OCI-LY3 (cell line): ENCODE measurements at regions not wholly inside any gene's neighbourhood (a gene's known extent, or its start where the extent isn't known, plus 50 kb on each side); places are given as distances from the start of the nearest gene placed in this dataset.

ENCODE experiments used
- H2AFZ ChIP-seq: fragments of 200-600, 300-600 bp; shearing (Covaris generic); 2 replicates; pipeline ENCODE4 v1.6.0; 2014; ENCODE audit warnings: antibody characterized with exemption, low read depth, low read length
- H3K27ac ChIP-seq: fragments of 200-600, 300-600 bp; sonication (generic); 2 replicates; pipeline ENCODE4 v1.5.1; 2014; ENCODE audit warnings: mild to moderate bottlenecking, low read length, moderate library complexity, mixed read lengths
- H3K27me3 ChIP-seq: fragments of 200-600, 300-600 bp; sonication (generic); 2 replicates; pipeline ENCODE4 v1.6.1; 2014; ENCODE audit warnings: low read depth, low read length, mixed read lengths
- H3K36me3 ChIP-seq: fragments of 200-600, 300-600 bp; sonication (generic); replicated peaks from 2 replicates; pipeline ENCODE3; 2014; ENCODE audit warnings: low read depth, low read length, mixed read lengths
- H3K4me1 ChIP-seq: fragments of 300-600, 200-600 bp; sonication (generic); 2 replicates; pipeline ENCODE4 v1.6.1; 2014; ENCODE audit warnings: low read length, mixed read lengths
- H3K4me2 ChIP-seq: fragments of 200-600, 300-600 bp; sonication (generic); 2 replicates; pipeline ENCODE4 v1.6.1; 2014; ENCODE audit warnings: low read length, mixed read lengths
- H3K4me3 ChIP-seq: fragments of 300-600, 200-600 bp; sonication (generic); 2 replicates; pipeline ENCODE4 v1.5.1; 2014; ENCODE audit warnings: antibody characterized with exemption, mild to moderate bottlenecking, low read length, moderate library complexity
- H3K79me2 ChIP-seq: fragments of 300-600, 200-600 bp; shearing (Covaris generic); 2 replicates; pipeline ENCODE4 v1.6.1; 2014; ENCODE audit warnings: mild to moderate bottlenecking, low read length, mixed read lengths
- H3K9ac ChIP-seq: fragments of 300-600, 200-600 bp; shearing (Covaris generic); 2 replicates; pipeline ENCODE4 v1.6.0; 2014; ENCODE audit warnings: mild to moderate bottlenecking, low read length, moderate library complexity
- H3K9me3 ChIP-seq: fragments of 200-600, 300-600 bp; shearing (Covaris generic); 2 replicates; pipeline ENCODE4 v1.6.1; 2014; ENCODE audit warnings: low read length, mixed read lengths; ENCODE audit not compliant: insufficient read depth
- H4K20me1 ChIP-seq: fragments of 200-600, 300-600 bp; sonication (generic); 2 replicates; pipeline ENCODE4 v1.6.1; 2016; ENCODE audit warnings: low read length, mixed read lengths; ENCODE audit not compliant: insufficient read depth
- CTCF ChIP-seq: fragments of 200-600, 300-600 bp; sonication (generic); IDR thresholded peaks from 2 replicates; pipeline ENCODE4 v1.5.1; 2014; ENCODE audit warnings: antibody characterized with exemption, low read length, low read depth
- EZH2phosphoT487 ChIP-seq: fragments of 200-600 bp; shearing (Covaris generic); IDR thresholded peaks from 2 replicates; pipeline ENCODE4 v1.6.1; 2018; ENCODE audit warnings: antibody characterized with exemption, mixed run types, low read depth

GRCh38 chr5:88544136-88544645 is 275.5 kb upstream of the TMEM161B start:
- Histone ChIP-seq H3K36me3 (no peaks in the 10 kb centered on the region), H2AFZ (no peak overlapping the region), H3K9me3 (no peaks in the 10 kb centered on the region), H3K9ac (no peak overlapping the region), H3K27me3 (no peaks in the 10 kb centered on the region), H3K4me1 (no peaks in the 10 kb centered on the region), H3K4me3 (no peak overlapping the region), H3K4me2 (no peak overlapping the region), H4K20me1 (no peaks in the 10 kb centered on the region), H3K79me2 (no peaks in the 10 kb centered on the region), H3K27ac (no peak overlapping the region)
- TF ChIP-seq CTCF (no peak), EZH2phosphoT487 (no peak)

- Histone ChIP-seq H2AFZ (no peak overlapping the region), H3K27ac (no peak overlapping the region), H3K9ac (no peak overlapping the region), H3K4me2 (no peak overlapping the region), H3K36me3 (no peaks in the 10 kb centered on the region), H3K27me3 (no peaks in the 10 kb centered on the region), H3K9me3 (no peaks in the 10 kb centered on the region), H3K4me3 (no peak overlapping the region), H3K4me1 (no peaks in the 10 kb centered on the region), H3K79me2 (no peaks in the 10 kb centered on the region), H4K20me1 (no peaks in the 10 kb centered on the region)
- no peak for TF ChIP-seq CTCF
- TF ChIP-seq EZH2phosphoT487: no peak
Measured at GRCh38 chr5:88542786-88543185, 274.1 kb upstream of the TMEM161B start.

GRCh38 chr5:88540471-88541115 is 271.9 kb upstream of the TMEM161B start:
- no peaks in the 10 kb centered on the region for H3K36me3 ChIP-seq
- no peaks in the 10 kb centered on the region for H3K79me2 ChIP-seq
- no peaks in the 10 kb centered on the region for H3K9me3 ChIP-seq
- H3K27ac ChIP-seq: no peak overlapping the region
- no peak overlapping the region for H2AFZ ChIP-seq
- no peak overlapping the region for H3K4me2 ChIP-seq
- no peaks in the 10 kb centered on the region for H3K27me3 ChIP-seq
- no peaks in the 10 kb centered on the region for H3K4me1 ChIP-seq
- H4K20me1 ChIP-seq: no peaks in the 10 kb centered on the region
- no peak overlapping the region for H3K9ac ChIP-seq
- no peak for TF ChIP-seq EZH2phosphoT487
- TF ChIP-seq CTCF: no peak
- no peak overlapping the region for H3K4me3 ChIP-seq

- Histone ChIP-seq H3K9me3 (no peaks in the 10 kb centered on the region), H3K36me3 (no peaks in the 10 kb centered on the region), H3K4me3 (no peak overlapping the region), H3K27ac (no peak overlapping the region), H4K20me1 (no peaks in the 10 kb centered on the region), H3K79me2 (no peaks in the 10 kb centered on the region), H2AFZ (no peak overlapping the region), H3K9ac (no peak overlapping the region), H3K4me1 (no peaks in the 10 kb centered on the region), H3K4me2 (no peak overlapping the region), H3K27me3 (no peaks in the 10 kb centered on the region)
- TF ChIP-seq EZH2phosphoT487: no peak
- no peak for TF ChIP-seq CTCF
Measured at GRCh38 chr5:88539693-88540365, 271.2 kb upstream of the TMEM161B start.
